Left ventricle myocardium inferior (tissue), 1 donor: ENCODE measurements at regions not wholly inside any gene's neighbourhood (a gene's known extent, or its start where the extent isn't known, plus 50 kb on each side); places are given as distances from the start of the nearest gene placed in this dataset.
A peak's percentile ranks its signal among the peaks of the same experiment; 100 is the strongest.

Source experiments
- DNase-seq: peaks from one replicate; pipeline ENCODE4 v3.0.0-alpha.2; 2020
- H3K27ac ChIP-seq: fragments of 200-600 bp; replicated peaks from 2 replicates; pipeline ENCODE4 v1.8.0; 2021
- H3K27me3 ChIP-seq: fragments of 200-600 bp; 2 replicates; pipeline ENCODE4 v1.8.0; 2021; ENCODE audit warnings: low read depth
- H3K36me3 ChIP-seq: fragments of 200-600 bp; 2 replicates; pipeline ENCODE4 v1.8.0; 2021
- H3K4me1 ChIP-seq: fragments of 200-600 bp; 2 replicates; pipeline ENCODE4 v1.8.0; 2021
- H3K4me3 ChIP-seq: fragments of 200-600 bp; 2 replicates; pipeline ENCODE4 v1.8.0; 2021; ENCODE audit warnings: mild to moderate bottlenecking, moderate library complexity
- H3K9me3 ChIP-seq: fragments of 200-600 bp; replicated peaks from 2 replicates; pipeline ENCODE4 v1.8.0; 2021
- CTCF ChIP-seq: fragments of 200-600 bp; IDR thresholded peaks from 2 replicates; pipeline ENCODE4 v1.8.0; 2021; ENCODE audit warnings: antibody characterized with exemption, mild to moderate bottlenecking, borderline replicate concordance
- intact Hi-C: fragments of 100-400 bp; cut with micrococcal nuclease; formaldehyde crosslinking; loops from one replicate; pipeline ENCODE4 v1.11.0; 2022
- donor health status: DM: no; HTN: yes; CAD: no; lungs with severe emphysema.

DNA sequence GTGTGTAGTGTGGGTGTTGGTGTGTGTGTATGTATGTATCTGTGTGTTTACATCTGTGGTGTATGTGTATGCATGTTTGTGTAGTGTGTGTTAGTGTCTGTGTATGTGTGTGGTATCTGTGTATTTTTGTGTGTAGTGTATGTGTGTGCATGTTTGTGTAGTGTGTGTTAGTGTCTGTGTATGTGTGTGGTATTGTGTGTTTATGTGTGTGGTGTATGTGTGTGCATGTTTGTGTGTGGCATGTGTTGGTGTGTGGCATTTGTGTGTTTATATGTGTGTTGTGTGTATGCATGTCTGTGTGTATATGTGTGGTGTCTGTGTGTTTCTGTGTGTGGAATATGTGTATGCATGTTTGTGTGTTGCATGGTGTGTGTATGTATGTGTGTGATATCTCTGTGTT, 96.4 kb downstream of the CMPK2 start:
- Histone ChIP-seq H3K4me1 (peaks cover 13% of the 10 kb centered on the region), H3K4me3 (no peak overlapping the region), H3K27me3 (peaks cover 21% of the 10 kb centered on the region), H3K36me3 (no peaks in the 10 kb centered on the region), H3K9me3 (no peaks in the 10 kb centered on the region), H3K27ac (no peak overlapping the region)
- intact Hi-C loops = no loop called here
- DNase-seq = no peak
- no peak for TF ChIP-seq CTCF

DNA sequence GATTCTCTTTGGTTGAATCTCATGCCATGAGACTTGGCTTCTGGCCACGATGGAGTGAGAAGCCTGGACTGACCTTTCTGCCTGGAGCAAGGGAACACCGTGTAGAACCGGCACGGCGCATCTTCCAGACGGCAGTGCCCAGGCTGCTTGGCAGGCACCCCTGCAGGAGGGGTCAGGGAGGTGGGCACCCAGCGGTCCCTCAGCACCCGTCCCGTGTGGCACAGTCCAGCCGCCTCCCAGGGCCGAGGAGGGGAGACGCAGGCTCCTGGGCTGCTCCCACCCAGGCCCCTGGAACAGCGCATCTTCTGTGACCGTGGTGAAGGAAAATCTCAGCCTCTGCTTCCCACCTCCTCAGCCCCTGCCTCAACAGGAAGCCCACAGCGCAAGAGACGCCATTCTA, 95.7 kb downstream of the CMPK2 start:
- no peak for TF ChIP-seq CTCF
- Histone ChIP-seq H3K4me1 (peaks cover 13% of the 10 kb centered on the region), H3K9me3 (no peaks in the 10 kb centered on the region), H3K4me3 (no peak overlapping the region), H3K36me3 (no peaks in the 10 kb centered on the region), H3K27ac (no peak overlapping the region), H3K27me3 (peaks cover 27% of the 10 kb centered on the region)
- no peak for DNase-seq
- intact Hi-C loops = loop anchor here (5.0 kb wide), 1 partner anchor 418 kb away; no protein-coding TSS in a partner anchor

DNA sequence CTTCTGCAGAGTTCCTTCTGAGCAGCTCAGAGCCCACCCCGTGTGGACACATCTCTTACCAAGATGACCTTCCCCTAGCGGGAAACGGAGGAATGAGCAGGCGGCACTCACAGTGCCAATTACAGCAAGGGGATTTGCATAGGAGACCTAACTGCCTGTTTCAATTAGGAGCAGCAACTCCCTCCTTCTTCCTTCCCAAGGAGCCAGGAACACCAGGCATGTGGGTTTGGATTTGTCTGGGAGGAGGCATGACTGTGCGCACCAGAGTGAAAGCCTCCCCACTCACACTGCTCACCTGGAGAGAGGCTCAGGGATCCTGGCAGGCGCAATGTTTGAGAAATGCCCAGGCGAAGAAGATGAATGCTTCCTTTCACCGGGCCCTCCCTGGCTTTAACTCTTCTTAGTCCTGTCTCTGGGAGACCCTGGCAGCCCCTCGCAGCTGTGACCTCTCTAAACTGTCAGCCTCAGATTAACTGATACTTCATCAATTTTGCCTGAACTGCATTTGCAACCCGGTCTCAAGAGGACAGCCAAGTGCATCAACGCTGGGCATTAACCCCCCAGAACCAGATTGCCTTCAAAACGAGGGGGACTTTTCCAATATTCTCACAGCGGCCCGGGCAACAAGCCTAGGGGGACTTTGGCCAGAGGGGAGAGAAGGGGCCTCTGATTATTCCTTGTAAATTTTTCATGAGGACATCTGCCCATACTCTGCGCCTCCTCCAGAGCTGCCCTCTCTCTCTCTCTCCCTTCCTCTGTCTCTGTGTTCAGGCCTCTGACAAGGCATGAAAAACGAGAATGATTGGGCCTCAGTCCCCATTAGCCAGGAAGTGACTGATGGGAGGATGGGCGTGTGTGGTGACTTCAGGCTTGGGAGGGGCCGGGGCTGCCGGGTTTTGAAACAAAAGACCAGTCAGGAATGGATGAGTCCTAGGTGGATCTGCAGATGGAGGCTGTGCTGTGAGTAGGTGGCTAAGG, 93.8 kb downstream of the CMPK2 start:
- no peaks in the 10 kb centered on the region for H3K36me3 ChIP-seq
- no peak overlapping the region for H3K27ac ChIP-seq
- intact Hi-C loops = loop anchor here (5.0 kb wide), 1 partner anchor 420 kb away; no protein-coding TSS in a partner anchor
- peaks cover 13% of the 10 kb centered on the region for H3K4me1 ChIP-seq
- DNase-seq = no peak
- peak overlapping the region; percentile 35 for H3K4me3 ChIP-seq
- no peak for TF ChIP-seq CTCF
- no peaks in the 10 kb centered on the region for H3K9me3 ChIP-seq
- H3K27me3 ChIP-seq = peaks cover 34% of the 10 kb centered on the region

DNA sequence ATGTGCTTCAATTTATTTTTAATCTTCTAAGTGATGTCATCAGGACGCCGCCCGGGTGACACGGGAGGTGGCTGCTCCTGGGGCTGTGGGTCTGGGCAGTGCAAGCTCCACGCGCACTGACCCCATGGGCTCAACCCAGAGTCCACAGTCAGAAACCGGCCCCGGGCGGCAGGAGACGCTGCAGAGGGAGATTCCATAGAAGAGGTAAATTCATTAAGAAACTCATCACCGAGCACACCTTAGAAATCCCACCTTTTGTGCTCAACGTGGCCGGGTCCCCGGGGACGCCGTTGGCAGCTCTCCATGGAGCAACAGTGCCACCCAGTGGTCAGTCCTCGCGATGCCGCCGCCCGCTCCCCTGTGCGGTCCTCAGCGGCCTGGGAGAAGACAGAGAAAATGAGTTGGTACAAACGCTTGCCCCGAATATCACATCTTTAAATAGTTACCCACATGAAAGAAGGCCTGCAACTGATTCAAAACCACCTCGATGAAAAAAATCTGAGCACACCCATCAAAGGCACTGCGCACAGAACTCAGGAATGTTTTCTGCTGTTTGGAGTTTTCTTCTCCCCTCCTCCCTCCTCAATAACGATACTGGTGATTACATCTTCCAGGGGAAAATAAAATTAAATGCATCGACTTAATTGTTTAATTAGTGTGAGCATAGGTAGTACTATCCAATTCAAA, 92.6 kb downstream of the CMPK2 start:
- H3K27ac ChIP-seq = no peak overlapping the region
- peaks cover 34% of the 10 kb centered on the region for H3K27me3 ChIP-seq
- H3K4me1 ChIP-seq = peaks cover 13% of the 10 kb centered on the region
- DNase-seq = peak; percentile 52
- H3K36me3 ChIP-seq = no peaks in the 10 kb centered on the region
- TF ChIP-seq CTCF = peak; percentile 98
- intact Hi-C loops = loop anchor here (5.0 kb wide), 1 partner anchor 421 kb away; no protein-coding TSS in a partner anchor
- H3K9me3 ChIP-seq = no peaks in the 10 kb centered on the region
- H3K4me3 ChIP-seq = peak overlapping the region; percentile 35

DNA sequence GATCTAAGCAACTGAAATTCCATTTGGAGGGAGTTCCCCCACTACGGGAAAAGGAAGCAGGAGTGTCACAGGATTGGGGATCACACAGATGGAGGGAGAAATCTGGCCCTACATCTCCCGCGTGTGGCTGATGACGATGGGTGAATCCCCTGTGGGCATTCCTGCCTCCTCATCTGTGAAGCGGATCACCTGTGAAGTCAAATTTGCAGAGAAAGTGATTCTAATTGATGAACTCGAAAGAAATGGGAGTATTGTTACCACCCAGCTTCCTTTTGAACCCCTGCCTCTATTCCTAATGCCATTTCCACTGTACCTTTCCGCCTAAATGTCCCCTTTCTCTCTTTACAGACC, 92.0 kb downstream of the CMPK2 start:
- H3K4me3 ChIP-seq = no peak overlapping the region
- no peak overlapping the region for H3K27ac ChIP-seq
- H3K4me1 ChIP-seq = peaks cover 13% of the 10 kb centered on the region
- DNase-seq = no peak
- TF ChIP-seq CTCF = no peak
- no peaks in the 10 kb centered on the region for H3K36me3 ChIP-seq
- intact Hi-C loops = loop anchor here (5.0 kb wide), 1 partner anchor 421 kb away; no protein-coding TSS in a partner anchor
- H3K9me3 ChIP-seq = no peaks in the 10 kb centered on the region
- H3K27me3 ChIP-seq = peaks cover 34% of the 10 kb centered on the region
